NT2/D1 (cell line): ENCODE measurements at regions not wholly inside any gene's neighbourhood (a gene's known extent, or its start where the extent isn't known, plus 50 kb on each side); places are given as distances from the start of the nearest gene placed in this dataset.

Experiments
- SUZ12 ChIP-seq: IDR thresholded peaks from 2 replicates; pipeline ENCODE4 v1.6.1; 2011; ENCODE audit not compliant: insufficient read length, insufficient read depth; ENCODE audit errors: extremely low read depth
- YY1 ChIP-seq: IDR thresholded peaks from 2 replicates; pipeline ENCODE4 v1.6.1; 2011; ENCODE audit not compliant: insufficient read length, insufficient read depth
- ZNF274 ChIP-seq: IDR thresholded peaks from 2 replicates; pipeline ENCODE4 v1.6.1; 2011; ENCODE audit warnings: mild to moderate bottlenecking, low read depth, low read length

- TF ChIP-seq ZNF274, result no peak
- TF ChIP-seq YY1, result no peak
- no peak for TF ChIP-seq SUZ12
Measured at GRCh38 chr5:152631221-152631620, 226.1 kb upstream of the NMUR2 start.
